GM12878 (cell line): ENCODE measurements at regions not wholly inside any gene's neighbourhood (a gene's known extent, or its start where the extent isn't known, plus 50 kb on each side); places are given as distances from the start of the nearest gene placed in this dataset.

ENCODE experiments used
- ATAC-seq: fragments of 200-7000 bp; cut with Tn5 transposase; 3 replicates; pipeline ENCODE4 v1.9.1; 2020; ENCODE audit warnings: mild to moderate bottlenecking, moderate library complexity
- BruUV-seq: library from RNA; stranded (reverse); fragments of 400-500 nt; replicated peaks from 2 replicates; lab custom pipeline; 2021; lab: Mats Ljungman, UMichigan
- CTCF ChIA-PET: fragments of 300-600 bp; sonication (Branson Sonifier 250); formaldehyde crosslinking; extraction: SDS; loops from one replicate; lab custom pipeline; 2021; ENCODE audit warnings: inconsistent platforms; lab: Yijun Ruan, JAX
- POLR2A ChIA-PET: fragments of 350-600 bp; formaldehyde crosslinking; extraction: SDS; loops from one replicate; lab custom pipeline; 2021; ENCODE audit warnings: inconsistent platforms; lab: Charles Lee
- RAD21 ChIA-PET: fragments of 300-600 bp; sonication (Branson Sonifier 250); formaldehyde crosslinking; loops from one replicate; lab custom pipeline; 2023; ENCODE audit warnings: antibody characterized with exemption; ENCODE audit not compliant: unreplicated experiment; lab: Charles Lee
- SMC1A ChIA-PET: fragments of 300-600 bp; sonication (Branson Sonifier 250); formaldehyde crosslinking; loops from one replicate; lab custom pipeline; 2023; ENCODE audit not compliant: unreplicated experiment, uncharacterized antibody; lab: Charles Lee
- DNase-seq: peaks from one replicate; pipeline ENCODE4 v3.0.0-alpha.2; 2011; ENCODE audit warnings: low read depth, low spot score
- FAIRE-seq: peaks from 3 replicates; lab custom pipeline; 2011; peaks lifted over from hg19 to GRCh38; lab: Jason Lieb, UNC
- H2AFZ ChIP-seq: 2 replicates; pipeline ENCODE4 v1.6.0; 2011; ENCODE audit warnings: low read depth, low read length, control low read depth; ENCODE audit not compliant: control insufficient read depth
- H3K27ac ChIP-seq: 2 replicates; pipeline ENCODE4 v1.5.1; 2011; ENCODE audit warnings: control low read depth; ENCODE audit not compliant: control insufficient read depth, insufficient read depth
- H3K27me3 ChIP-seq, 2 experiments: replicated peaks in 1 of 2; 2 replicates each; pipeline versions ENCODE4 v1.6.0 to v1.6.1; 2011; ENCODE audit warnings: low read length in 1 of 2; ENCODE audit not compliant: control insufficient read depth in 2 of 2, insufficient read depth in 2 of 2
- H3K36me3 ChIP-seq, 2 experiments: 2 replicates each; pipeline ENCODE4 v1.5.1; 2011; ENCODE audit warnings: low read length in 1 of 2; ENCODE audit not compliant: control insufficient read depth in 2 of 2, insufficient read depth in 2 of 2
- H3K4me1 ChIP-seq: 2 replicates; pipeline ENCODE4 v1.6.1; 2011; ENCODE audit warnings: mild to moderate bottlenecking, low read length, moderate library complexity, mixed read lengths; ENCODE audit not compliant: control insufficient read depth, insufficient read depth
- H3K4me2 ChIP-seq: 2 replicates; pipeline ENCODE4 v1.6.0; 2011; ENCODE audit warnings: control low read depth; ENCODE audit not compliant: control insufficient read depth, insufficient read depth
- H3K4me3 ChIP-seq: fragments of 200-600 bp; sonication (generic); 2 replicates; pipeline ENCODE4 v1.5.1; 2016
- H3K79me2 ChIP-seq: 2 replicates; pipeline ENCODE4 v1.6.0; 2011; ENCODE audit warnings: low read length; ENCODE audit not compliant: control insufficient read depth, insufficient read depth
- H3K9ac ChIP-seq: 2 replicates; pipeline ENCODE4 v1.8.0; 2011; ENCODE audit warnings: low read length, control low read depth, mixed read lengths; ENCODE audit not compliant: control insufficient read depth, insufficient read depth
- H3K9me3 ChIP-seq: replicated peaks from 3 replicates; pipeline ENCODE4 v1.5.1; 2011; ENCODE audit warnings: mild to moderate bottlenecking, low read length; ENCODE audit not compliant: control insufficient read depth, insufficient read depth
- H4K20me1 ChIP-seq: 2 replicates; pipeline ENCODE4 v1.6.0; 2011; ENCODE audit not compliant: control insufficient read depth, insufficient read depth
- DPF2 ChIP-seq: fragments of 450-650 bp; IDR thresholded peaks from 2 replicates; pipeline ENCODE4 v1.6.1; 2017; ENCODE audit warnings: mild to moderate bottlenecking
- HDAC2 ChIP-seq: fragments of 200-600 bp; sonication (generic); IDR thresholded peaks from 2 replicates; pipeline ENCODE4 v1.6.1; 2017
- KAT2A ChIP-seq: conservative IDR thresholded peaks from 2 replicates; pipeline ENCODE4 v1.6.1; 2011; ENCODE audit warnings: low read depth, low read length; ENCODE audit not compliant: control insufficient read depth
- LARP7 ChIP-seq: fragments of 450-650 bp; IDR thresholded peaks from 2 replicates; pipeline ENCODE4 v1.6.1; 2017; ENCODE audit warnings: mild to moderate bottlenecking
- NBN ChIP-seq: fragments of 450-650 bp; IDR thresholded peaks from 2 replicates; pipeline ENCODE4 v1.6.1; 2016
- PAX8 ChIP-seq: fragments of 450-650 bp; IDR thresholded peaks from 2 replicates; pipeline ENCODE4 v1.6.1; 2017; ENCODE audit warnings: mild to moderate bottlenecking, moderate library complexity
- SP1 ChIP-seq: IDR thresholded peaks from one replicate; pipeline ENCODE4 v1.6.1; 2011; ENCODE audit warnings: low read depth, low read length
- STAT3 ChIP-seq: IDR thresholded peaks from 2 replicates; pipeline ENCODE4 v1.6.1; 2011; ENCODE audit warnings: low read depth, low read length, improper control_type of control experiment
- SUPT20H ChIP-seq: IDR thresholded peaks from 2 replicates; pipeline ENCODE4 v1.6.1; 2011; ENCODE audit warnings: low read depth, mild to moderate bottlenecking, low read length, moderate library complexity, borderline replicate concordance; ENCODE audit not compliant: control insufficient read depth
- TCF12 ChIP-seq: IDR thresholded peaks from 2 replicates; pipeline ENCODE4 v1.6.1; 2011; ENCODE audit warnings: low read depth, mild to moderate bottlenecking, low read length
- ZNF622 ChIP-seq: fragments of 450-650 bp; IDR thresholded peaks from 2 replicates; pipeline ENCODE4 v1.6.1; 2017; ENCODE audit warnings: mild to moderate bottlenecking, inconsistent platforms
- WGBS: methylation state at CpG from one replicate; pipeline ENCODE4 v1.1.6; 2016; ENCODE audit warnings: low lambda C conversion rate; ENCODE audit not compliant: insufficient replicate concordance, insufficient coverage; ENCODE audit errors: missing lambda C conversion rate; 5-methylcytosine and 5-hydroxymethylcytosine counted together
- in situ Hi-C: fragments of 300-500 bp; cut with MboI; formaldehyde crosslinking; loops from 9 replicates; pipeline ENCODE4 v1.14.3; 2018; ENCODE audit warnings: mixed read lengths
- intact Hi-C: fragments of 100-400 bp; cut with micrococcal nuclease; formaldehyde crosslinking; loops from one replicate; pipeline ENCODE4 v1.14.2; 2022; ENCODE audit not compliant: unreplicated experiment
- TF ChIP-seq, protein P1 (sequence below): fragments of 450-650 bp; conservative IDR thresholded peaks from 2 replicates; pipeline ENCODE4 v1.6.1; 2017; ENCODE audit warnings: mild to moderate bottlenecking, moderate library complexity
- TF ChIP-seq, protein P2 (sequence below): IDR thresholded peaks from 2 replicates; pipeline ENCODE4 v1.6.1; 2011; ENCODE audit warnings: borderline replicate concordance, low read depth, mild to moderate bottlenecking, moderate library complexity, mixed read lengths, low read length; ENCODE audit not compliant: insufficient read depth; ENCODE audit errors: extremely low read length
- TF ChIP-seq, protein P3 (sequence below): fragments of 450-650 bp; IDR thresholded peaks from 2 replicates; pipeline ENCODE4 v1.6.1; 2017; ENCODE audit warnings: mild to moderate bottlenecking, moderate library complexity
- TF ChIP-seq, protein P4 (sequence below): fragments of 450-650 bp; IDR thresholded peaks from 2 replicates; pipeline ENCODE4 v1.6.1; 2018; ENCODE audit warnings: mild to moderate bottlenecking, low read depth, moderate library complexity; ENCODE audit not compliant: partially characterized antibody

DNA sequence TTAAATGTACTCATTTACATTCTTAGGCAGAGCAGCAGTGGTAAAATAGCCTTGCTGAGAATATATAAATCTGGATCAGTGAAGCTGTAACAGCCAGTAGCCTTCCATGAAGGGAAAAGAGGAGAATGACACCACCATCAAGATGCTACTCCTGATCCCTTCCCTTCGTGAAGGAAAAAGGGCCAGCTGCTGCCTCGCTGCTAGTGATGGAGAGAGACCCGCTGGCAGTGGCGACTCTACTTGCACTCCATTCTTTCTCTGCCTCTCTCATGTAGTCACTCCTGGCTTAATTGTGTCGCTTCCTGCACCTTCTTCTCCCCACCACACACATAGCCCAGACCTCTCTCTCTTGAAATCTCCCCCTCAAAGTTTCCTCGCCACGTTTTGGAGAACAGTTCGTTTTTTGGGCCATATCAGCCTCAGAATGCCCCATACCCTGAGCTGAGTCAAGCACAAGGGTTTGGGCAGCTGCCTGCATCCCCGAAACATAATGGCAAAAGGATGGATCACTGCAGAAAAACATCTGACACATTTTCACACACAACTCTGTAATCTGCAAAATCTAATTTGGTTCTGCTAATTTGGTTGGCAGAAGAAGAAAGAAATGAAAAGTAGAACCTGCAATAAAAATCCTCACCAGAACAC, 460.3 kb upstream of the IL12A start:
- in situ Hi-C loops (no loop called here), intact Hi-C loops (loop anchor here (1.0 kb wide), 1 partner anchor 39 kb away; no protein-coding TSS in a partner anchor)
- ATAC-seq (no peak), DNase-seq (no peak), FAIRE-seq (no peak)
- Histone ChIP-seq H3K27me3 (no peaks in the 10 kb centered on the region), H3K4me1 (no peaks in the 10 kb centered on the region), H3K9me3 (no peaks in the 10 kb centered on the region), H3K9ac (no peak overlapping the region), H4K20me1 (no peaks in the 10 kb centered on the region), H3K36me3 (no peaks in the 10 kb centered on the region), H2AFZ (no peak overlapping the region), H3K79me2 (no peaks in the 10 kb centered on the region), H3K27ac (no peak overlapping the region), H3K4me3 (no peak overlapping the region), H3K4me2 (no peak overlapping the region)
- ChIA-PET CTCF (no interaction called here), SMC1A (no interaction called here), POLR2A (no interaction called here), RAD21 (no interaction called here)
- BruUV-seq = no TSS peak
- WGBS = 21% methylated on average over 9 of the region's 9 CpGs
- no peak for TF ChIP-seq SP1
- TF ChIP-seq SUPT20H = no peak
- no peak for TF ChIP-seq HDAC2
- TF ChIP-seq STAT3 = no peak
- TF ChIP-seq, protein P1, sequence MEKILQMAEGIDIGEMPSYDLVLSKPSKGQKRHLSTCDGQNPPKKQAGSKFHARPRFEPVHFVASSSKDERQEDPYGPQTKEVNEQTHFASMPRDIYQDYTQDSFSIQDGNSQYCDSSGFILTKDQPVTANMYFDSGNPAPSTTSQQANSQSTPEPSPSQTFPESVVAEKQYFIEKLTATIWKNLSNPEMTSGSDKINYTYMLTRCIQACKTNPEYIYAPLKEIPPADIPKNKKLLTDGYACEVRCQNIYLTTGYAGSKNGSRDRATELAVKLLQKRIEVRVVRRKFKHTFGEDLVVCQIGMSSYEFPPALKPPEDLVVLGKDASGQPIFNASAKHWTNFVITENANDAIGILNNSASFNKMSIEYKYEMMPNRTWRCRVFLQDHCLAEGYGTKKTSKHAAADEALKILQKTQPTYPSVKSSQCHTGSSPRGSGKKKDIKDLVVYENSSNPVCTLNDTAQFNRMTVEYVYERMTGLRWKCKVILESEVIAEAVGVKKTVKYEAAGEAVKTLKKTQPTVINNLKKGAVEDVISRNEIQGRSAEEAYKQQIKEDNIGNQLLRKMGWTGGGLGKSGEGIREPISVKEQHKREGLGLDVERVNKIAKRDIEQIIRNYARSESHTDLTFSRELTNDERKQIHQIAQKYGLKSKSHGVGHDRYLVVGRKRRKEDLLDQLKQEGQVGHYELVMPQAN = no peak
- no peak for TF ChIP-seq NBN
- TF ChIP-seq, protein P2, sequence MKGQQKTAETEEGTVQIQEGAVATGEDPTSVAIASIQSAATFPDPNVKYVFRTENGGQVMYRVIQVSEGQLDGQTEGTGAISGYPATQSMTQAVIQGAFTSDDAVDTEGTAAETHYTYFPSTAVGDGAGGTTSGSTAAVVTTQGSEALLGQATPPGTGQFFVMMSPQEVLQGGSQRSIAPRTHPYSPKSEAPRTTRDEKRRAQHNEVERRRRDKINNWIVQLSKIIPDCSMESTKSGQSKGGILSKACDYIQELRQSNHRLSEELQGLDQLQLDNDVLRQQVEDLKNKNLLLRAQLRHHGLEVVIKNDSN = no peak
- TF ChIP-seq, protein P3, sequence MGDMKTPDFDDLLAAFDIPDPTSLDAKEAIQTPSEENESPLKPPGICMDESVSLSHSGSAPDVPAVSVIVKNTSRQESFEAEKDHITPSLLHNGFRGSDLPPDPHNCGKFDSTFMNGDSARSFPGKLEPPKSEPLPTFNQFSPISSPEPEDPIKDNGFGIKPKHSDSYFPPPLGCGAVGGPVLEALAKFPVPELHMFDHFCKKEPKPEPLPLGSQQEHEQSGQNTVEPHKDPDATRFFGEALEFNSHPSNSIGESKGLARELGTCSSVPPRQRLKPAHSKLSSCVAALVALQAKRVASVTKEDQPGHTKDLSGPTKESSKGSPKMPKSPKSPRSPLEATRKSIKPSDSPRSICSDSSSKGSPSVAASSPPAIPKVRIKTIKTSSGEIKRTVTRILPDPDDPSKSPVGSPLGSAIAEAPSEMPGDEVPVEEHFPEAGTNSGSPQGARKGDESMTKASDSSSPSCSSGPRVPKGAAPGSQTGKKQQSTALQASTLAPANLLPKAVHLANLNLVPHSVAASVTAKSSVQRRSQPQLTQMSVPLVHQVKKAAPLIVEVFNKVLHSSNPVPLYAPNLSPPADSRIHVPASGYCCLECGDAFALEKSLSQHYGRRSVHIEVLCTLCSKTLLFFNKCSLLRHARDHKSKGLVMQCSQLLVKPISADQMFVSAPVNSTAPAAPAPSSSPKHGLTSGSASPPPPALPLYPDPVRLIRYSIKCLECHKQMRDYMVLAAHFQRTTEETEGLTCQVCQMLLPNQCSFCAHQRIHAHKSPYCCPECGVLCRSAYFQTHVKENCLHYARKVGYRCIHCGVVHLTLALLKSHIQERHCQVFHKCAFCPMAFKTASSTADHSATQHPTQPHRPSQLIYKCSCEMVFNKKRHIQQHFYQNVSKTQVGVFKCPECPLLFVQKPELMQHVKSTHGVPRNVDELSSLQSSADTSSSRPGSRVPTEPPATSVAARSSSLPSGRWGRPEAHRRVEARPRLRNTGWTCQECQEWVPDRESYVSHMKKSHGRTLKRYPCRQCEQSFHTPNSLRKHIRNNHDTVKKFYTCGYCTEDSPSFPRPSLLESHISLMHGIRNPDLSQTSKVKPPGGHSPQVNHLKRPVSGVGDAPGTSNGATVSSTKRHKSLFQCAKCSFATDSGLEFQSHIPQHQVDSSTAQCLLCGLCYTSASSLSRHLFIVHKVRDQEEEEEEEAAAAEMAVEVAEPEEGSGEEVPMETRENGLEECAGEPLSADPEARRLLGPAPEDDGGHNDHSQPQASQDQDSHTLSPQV = no peak
- no peak for TF ChIP-seq LARP7
- TF ChIP-seq DPF2 = no peak
- no peak for TF ChIP-seq ZNF622
- TF ChIP-seq KAT2A = no peak
- TF ChIP-seq PAX8 = no peak
- TF ChIP-seq, protein P4, sequence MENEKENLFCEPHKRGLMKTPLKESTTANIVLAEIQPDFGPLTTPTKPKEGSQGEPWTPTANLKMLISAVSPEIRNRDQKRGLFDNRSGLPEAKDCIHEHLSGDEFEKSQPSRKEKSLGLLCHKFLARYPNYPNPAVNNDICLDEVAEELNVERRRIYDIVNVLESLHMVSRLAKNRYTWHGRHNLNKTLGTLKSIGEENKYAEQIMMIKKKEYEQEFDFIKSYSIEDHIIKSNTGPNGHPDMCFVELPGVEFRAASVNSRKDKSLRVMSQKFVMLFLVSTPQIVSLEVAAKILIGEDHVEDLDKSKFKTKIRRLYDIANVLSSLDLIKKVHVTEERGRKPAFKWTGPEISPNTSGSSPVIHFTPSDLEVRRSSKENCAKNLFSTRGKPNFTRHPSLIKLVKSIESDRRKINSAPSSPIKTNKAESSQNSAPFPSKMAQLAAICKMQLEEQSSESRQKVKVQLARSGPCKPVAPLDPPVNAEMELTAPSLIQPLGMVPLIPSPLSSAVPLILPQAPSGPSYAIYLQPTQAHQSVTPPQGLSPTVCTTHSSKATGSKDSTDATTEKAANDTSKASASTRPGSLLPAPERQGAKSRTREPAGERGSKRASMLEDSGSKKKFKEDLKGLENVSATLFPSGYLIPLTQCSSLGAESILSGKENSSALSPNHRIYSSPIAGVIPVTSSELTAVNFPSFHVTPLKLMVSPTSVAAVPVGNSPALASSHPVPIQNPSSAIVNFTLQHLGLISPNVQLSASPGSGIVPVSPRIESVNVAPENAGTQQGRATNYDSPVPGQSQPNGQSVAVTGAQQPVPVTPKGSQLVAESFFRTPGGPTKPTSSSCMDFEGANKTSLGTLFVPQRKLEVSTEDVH = no peak
- no peak for TF ChIP-seq TCF12
